Body of pancreas (tissue), 4 donors: ENCODE measurements at regions not wholly inside any gene's neighbourhood (a gene's known extent, or its start where the extent isn't known, plus 50 kb on each side); places are given as distances from the start of the nearest gene placed in this dataset.

Source experiments
- POLR2A ChIP-seq, 3 donors: fragments of 450-650 bp; IDR thresholded peaks; one replicate each; pipeline ENCODE4 v1.6.1; 2016; ENCODE audit warnings: antibody characterized with exemption in 3 of 3, mild to moderate bottlenecking in 2 of 3
- TF ChIP-seq, protein P1 (sequence below), 7 experiments: fragments of 450-650 bp in 4 of 7; fragments of 200-600 bp in 3 of 7; sonication (generic) in 3 of 7; IDR thresholded peaks; one replicate each; pipeline ENCODE4 v1.5.1; 2016 to 2019; ENCODE audit warnings: antibody characterized with exemption in 7 of 7

DNA sequence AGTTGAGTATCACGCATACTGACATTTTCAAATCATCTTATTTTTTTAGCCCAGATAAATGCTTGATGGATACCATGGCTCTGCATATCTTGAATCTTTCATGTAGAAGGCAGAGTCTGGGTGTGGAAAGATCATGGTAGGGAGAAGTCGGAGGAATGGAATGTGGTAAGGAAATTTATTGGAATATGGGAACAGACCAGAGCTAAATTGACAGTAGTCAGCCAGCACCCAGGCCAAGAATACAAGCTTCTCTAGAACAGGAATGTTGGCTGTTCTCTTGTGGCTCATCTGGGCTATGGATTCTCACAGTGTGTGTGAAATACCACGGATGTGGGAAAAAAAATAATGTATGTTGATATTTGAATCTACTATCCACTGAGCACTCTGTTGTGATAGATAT lies 305.7 kb upstream of the COL8A1 start:
- TF ChIP-seq, protein P1, sequence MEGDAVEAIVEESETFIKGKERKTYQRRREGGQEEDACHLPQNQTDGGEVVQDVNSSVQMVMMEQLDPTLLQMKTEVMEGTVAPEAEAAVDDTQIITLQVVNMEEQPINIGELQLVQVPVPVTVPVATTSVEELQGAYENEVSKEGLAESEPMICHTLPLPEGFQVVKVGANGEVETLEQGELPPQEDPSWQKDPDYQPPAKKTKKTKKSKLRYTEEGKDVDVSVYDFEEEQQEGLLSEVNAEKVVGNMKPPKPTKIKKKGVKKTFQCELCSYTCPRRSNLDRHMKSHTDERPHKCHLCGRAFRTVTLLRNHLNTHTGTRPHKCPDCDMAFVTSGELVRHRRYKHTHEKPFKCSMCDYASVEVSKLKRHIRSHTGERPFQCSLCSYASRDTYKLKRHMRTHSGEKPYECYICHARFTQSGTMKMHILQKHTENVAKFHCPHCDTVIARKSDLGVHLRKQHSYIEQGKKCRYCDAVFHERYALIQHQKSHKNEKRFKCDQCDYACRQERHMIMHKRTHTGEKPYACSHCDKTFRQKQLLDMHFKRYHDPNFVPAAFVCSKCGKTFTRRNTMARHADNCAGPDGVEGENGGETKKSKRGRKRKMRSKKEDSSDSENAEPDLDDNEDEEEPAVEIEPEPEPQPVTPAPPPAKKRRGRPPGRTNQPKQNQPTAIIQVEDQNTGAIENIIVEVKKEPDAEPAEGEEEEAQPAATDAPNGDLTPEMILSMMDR (IDR thresholded peaks at IDR 0.05) = no peak
- TF ChIP-seq POLR2A (IDR thresholded peaks at IDR 0.05) = no peak
